Bronchial epithelial cell (primary cell): ENCODE measurements at regions not wholly inside any gene's neighbourhood (a gene's known extent, or its start where the extent isn't known, plus 50 kb on each side); places are given as distances from the start of the nearest gene placed in this dataset.

Source experiments
- DNase-seq: peaks from one replicate; pipeline ENCODE4 v3.0.0-alpha.2; 2010; ENCODE audit warnings: low read depth
- FAIRE-seq: peaks from 2 replicates; lab custom pipeline; 2011; peaks lifted over from hg19 to GRCh38; lab: Jason Lieb, UNC
- H3K27me3 ChIP-seq: 2 replicates; pipeline ENCODE4 v1.5.1; 2011; ENCODE audit warnings: low read length; ENCODE audit not compliant: control insufficient read depth, insufficient read depth
- H3K36me3 ChIP-seq: 2 replicates; pipeline ENCODE4 v1.5.1; 2011; ENCODE audit warnings: low read length; ENCODE audit not compliant: control insufficient read depth, insufficient read depth
- H3K4me3 ChIP-seq: 2 replicates; pipeline ENCODE4 v1.5.1; 2011; ENCODE audit warnings: mild to moderate bottlenecking, low read depth, low read length, control low read depth
- CTCF ChIP-seq: IDR thresholded peaks from 2 replicates; pipeline ENCODE4 v1.5.1; 2011; ENCODE audit warnings: mild to moderate bottlenecking, moderate library complexity, low read length, control low read depth, inconsistent platforms; ENCODE audit not compliant: insufficient read depth, severe bottlenecking

- FAIRE-seq (peak; percentile 83), DNase-seq (no peak)
- Histone ChIP-seq H3K4me3 (no peak overlapping the region), H3K36me3 (no peaks in the 10 kb centered on the region), H3K27me3 (no peaks in the 10 kb centered on the region)
- no peak for TF ChIP-seq CTCF
These were observed 50.3 kb upstream of the CXCL12 start for GRCh38 chr10:44435196-44435595.

- FAIRE-seq: no peak
- Histone ChIP-seq H3K36me3 (no peaks in the 10 kb centered on the region), H3K27me3 (no peaks in the 10 kb centered on the region), H3K4me3 (no peak overlapping the region)
- TF ChIP-seq CTCF: no peak
- no peak for DNase-seq
These were observed 51.3 kb upstream of the CXCL12 start for GRCh38 chr10:44436240-44436639.

GRCh38 chr10:44437840-44438511 is 53.1 kb upstream of the CXCL12 start:
- TF ChIP-seq CTCF: no peak
- DNase-seq: no peak
- H3K36me3 ChIP-seq: no peaks in the 10 kb centered on the region
- FAIRE-seq: no peak
- H3K4me3 ChIP-seq: no peak overlapping the region
- H3K27me3 ChIP-seq: no peaks in the 10 kb centered on the region

- no peaks in the 10 kb centered on the region for H3K27me3 ChIP-seq
- H3K36me3 ChIP-seq: no peaks in the 10 kb centered on the region
- DNase-seq: no peak
- no peak overlapping the region for H3K4me3 ChIP-seq
- TF ChIP-seq CTCF: no peak
- FAIRE-seq: peak; percentile 62
These were observed 54.5 kb upstream of the CXCL12 start for GRCh38 chr10:44439239-44439957.

- DNase-seq (no peak), FAIRE-seq (no peak)
- TF ChIP-seq CTCF: no peak
- no peaks in the 10 kb centered on the region for H3K27me3 ChIP-seq
- H3K36me3 ChIP-seq: no peaks in the 10 kb centered on the region
- no peak overlapping the region for H3K4me3 ChIP-seq
These were observed 55.0 kb upstream of the CXCL12 start for GRCh38 chr10:44439958-44440244.
